DND-41 (cell line): ENCODE measurements at regions not wholly inside any gene's neighbourhood (a gene's known extent, or its start where the extent isn't known, plus 50 kb on each side); places are given as distances from the start of the nearest gene placed in this dataset.
"Not testable (repeated sequence)": the region's sequence is repeated elsewhere in the genome, so short reads cannot be mapped to it uniquely, and the experiment has no call there.

Experiments
- ATAC-seq: fragments of 200-7000 bp; cut with Tn5 transposase; 3 replicates; pipeline ENCODE4 v1.9.1; 2021; ENCODE audit warnings: low read depth; ENCODE audit not compliant: insufficient read depth
- DNase-seq: peaks from one replicate; pipeline ENCODE4 v3.0.0-alpha.2; 2020
- H2AFZ ChIP-seq: 2 replicates; pipeline ENCODE4 v1.6.0; 2012; ENCODE audit warnings: low read depth, low read length
- H3K27ac ChIP-seq: 2 replicates; pipeline ENCODE4 v1.5.1; 2012; ENCODE audit warnings: low read length, inconsistent platforms
- H3K27me3 ChIP-seq: fragments of 200-600 bp; sonication (generic); 2 replicates; pipeline ENCODE4 v1.6.0; 2012; ENCODE audit warnings: low read length, mild to moderate bottlenecking, inconsistent platforms; ENCODE audit not compliant: insufficient read depth, poor library complexity
- H3K36me3 ChIP-seq: 2 replicates; pipeline ENCODE4 v1.5.1; 2012; ENCODE audit warnings: low read length, inconsistent platforms; ENCODE audit not compliant: insufficient read depth
- H3K4me1 ChIP-seq: 2 replicates; pipeline ENCODE4 v1.5.1; 2012; ENCODE audit warnings: mild to moderate bottlenecking, low read length; ENCODE audit not compliant: insufficient read depth
- H3K4me2 ChIP-seq: 2 replicates; pipeline ENCODE4 v1.6.0; 2012; ENCODE audit warnings: mild to moderate bottlenecking, moderate library complexity, low read length, inconsistent platforms; ENCODE audit not compliant: insufficient read depth
- H3K4me3 ChIP-seq, 2 experiments: fragments of 200-600 bp in 1 of 2; shearing (Covaris generic) in 1 of 2; 2 replicates each; pipeline ENCODE4 v1.5.1; 2012 to 2016; ENCODE audit warnings: inconsistent platforms in 2 of 2, low read length in 2 of 2, mild to moderate bottlenecking in 2 of 2, low read depth in 1 of 2, moderate library complexity in 1 of 2
- H3K79me2 ChIP-seq: 2 replicates; pipeline ENCODE4 v1.6.0; 2012; ENCODE audit warnings: low read length, inconsistent platforms; ENCODE audit not compliant: insufficient read depth
- H3K9ac ChIP-seq: 2 replicates; pipeline ENCODE4 v1.6.0; 2012; ENCODE audit warnings: low read depth, mild to moderate bottlenecking, inconsistent platforms, low read length, moderate library complexity
- H3K9me3 ChIP-seq: 2 replicates; pipeline ENCODE4 v1.5.1; 2012; ENCODE audit warnings: low read length, moderate library complexity, mild to moderate bottlenecking, inconsistent platforms; ENCODE audit not compliant: insufficient read depth, severe bottlenecking
- H4K20me1 ChIP-seq: 2 replicates; pipeline ENCODE4 v1.6.0; 2012; ENCODE audit warnings: low read length; ENCODE audit not compliant: insufficient read depth
- CTCF ChIP-seq: IDR thresholded peaks from 2 replicates; pipeline ENCODE4 v1.5.1; 2012; ENCODE audit warnings: borderline replicate concordance, low read length, moderate library complexity, mild to moderate bottlenecking; ENCODE audit not compliant: poor library complexity, severe bottlenecking; ENCODE audit errors: extremely low read depth
- EZH2 ChIP-seq: IDR thresholded peaks from 3 replicates; pipeline ENCODE4 v1.6.1; 2012; ENCODE audit warnings: borderline replicate concordance, low read depth, mild to moderate bottlenecking, moderate library complexity, low read length, inconsistent platforms; ENCODE audit not compliant: severe bottlenecking

GRCh38 chr10:46105856-46106409, 59.9 kb upstream of the MSMB start:
- not testable (repeated sequence) for H3K27ac ChIP-seq, H4K20me1 ChIP-seq, H3K9me3 ChIP-seq, DNase-seq, H3K79me2 ChIP-seq, H3K36me3 ChIP-seq
- ATAC-seq = peak; percentile 58
- peaks cover 17% of the 10 kb centered on the region for H3K4me1 ChIP-seq
- peak overlapping the region; percentile 46 for H3K9ac ChIP-seq
- peak overlapping the region; percentile 17 to 56; a peak in 3 of 4 replicates for H3K4me3 ChIP-seq
- peak overlapping the region; percentile 66 for H2AFZ ChIP-seq
- H3K4me2 ChIP-seq = peak overlapping the region; percentile 73
- H3K27me3 ChIP-seq = peaks cover 19% of the 10 kb centered on the region

GRCh38 chr10:46106410-46107255, 60.6 kb upstream of the MSMB start:
- H3K9ac ChIP-seq = peak overlapping the region; percentile 46
- H3K36me3 ChIP-seq = no peaks in the 10 kb centered on the region
- peaks cover 17% of the 10 kb centered on the region for H3K4me1 ChIP-seq
- H3K27me3 ChIP-seq = peaks cover 19% of the 10 kb centered on the region
- no peaks in the 10 kb centered on the region for H3K9me3 ChIP-seq
- H3K27ac ChIP-seq = peak overlapping the region; percentile 12
- no peak for TF ChIP-seq CTCF
- no peak for TF ChIP-seq EZH2
- no peaks in the 10 kb centered on the region for H3K79me2 ChIP-seq
- H3K4me2 ChIP-seq = peak overlapping the region; percentile 73
- H2AFZ ChIP-seq = peak overlapping the region; percentile 66
- ATAC-seq (peak; percentile 93), DNase-seq (peak; percentile 55)
- peak overlapping the region; percentile 17 to 56; a peak in 3 of 4 replicates for H3K4me3 ChIP-seq
- H4K20me1 ChIP-seq = no peaks in the 10 kb centered on the region

GRCh38 chr10:46108158-46108499, 62.1 kb upstream of the MSMB start:
- Histone ChIP-seq H3K27me3 (peaks cover 19% of the 10 kb centered on the region), H2AFZ (peak overlapping the region; percentile 33; the same call in 1 of the 2 replicates), H3K4me1 (peaks cover 17% of the 10 kb centered on the region)
- not testable (repeated sequence) for ATAC-seq, DNase-seq, H3K4me3 ChIP-seq, H3K79me2 ChIP-seq, H3K4me2 ChIP-seq, H3K36me3 ChIP-seq, H3K9me3 ChIP-seq, H3K27ac ChIP-seq, H3K9ac ChIP-seq, H4K20me1 ChIP-seq

- H3K4me2 ChIP-seq, DNase-seq, H4K20me1 ChIP-seq: not testable (repeated sequence)
Measured at GRCh38 chr10:46154271-46154670, 108.2 kb upstream of the MSMB start.

GRCh38 chr10:46154683-46155082, 108.6 kb upstream of the MSMB start:
- H3K9me3 ChIP-seq, H3K27ac ChIP-seq, H4K20me1 ChIP-seq, H3K27me3 ChIP-seq, DNase-seq, H3K4me1 ChIP-seq, H3K4me3 ChIP-seq, H3K79me2 ChIP-seq, H2AFZ ChIP-seq, H3K4me2 ChIP-seq, ATAC-seq, H3K36me3 ChIP-seq, H3K9ac ChIP-seq: not testable (repeated sequence)

More at GRCh38 chr10:46154271-46154670, 108.2 kb upstream of the MSMB start:
- not testable (repeated sequence) for H3K27me3 ChIP-seq, H3K4me3 ChIP-seq, H3K27ac ChIP-seq, H3K9me3 ChIP-seq, H2AFZ ChIP-seq, H3K36me3 ChIP-seq, H3K4me1 ChIP-seq, ATAC-seq, H3K79me2 ChIP-seq, H3K9ac ChIP-seq

- H2AFZ ChIP-seq, H3K9ac ChIP-seq, H3K4me2 ChIP-seq, H3K27me3 ChIP-seq, ATAC-seq, DNase-seq, H4K20me1 ChIP-seq, H3K79me2 ChIP-seq, H3K27ac ChIP-seq, H3K4me3 ChIP-seq, H3K36me3 ChIP-seq, H3K4me1 ChIP-seq, H3K9me3 ChIP-seq: not testable (repeated sequence)
Measured at GRCh38 chr10:46156866-46157265, 110.8 kb upstream of the MSMB start.
